ENCODE measurements at regions not wholly inside any gene's neighbourhood (a gene's known extent, or its start where the extent isn't known, plus 50 kb on each side); places are given as distances from the start of the nearest gene placed in this dataset.
"Not testable (repeated sequence)": the region's sequence is repeated elsewhere in the genome, so short reads cannot be mapped to it uniquely, and the experiment has no call there.

- no peak for TF ChIP-seq CTCF (IDR thresholded peaks at IDR 0.05)
- no peak overlapping the region for H3K27ac ChIP-seq
Measured at GRCh38 chr13:50283017-50283416, 267.8 kb downstream of the KCNRG start.

GRCh38 chr13:50284540-50284939, 269.3 kb downstream of the KCNRG start:
- H3K27ac ChIP-seq, result no peak overlapping the region
- TF ChIP-seq CTCF (IDR thresholded peaks at IDR 0.05) (no peak), ZFX (IDR thresholded peaks at IDR 0.05; ENCODE audit: borderline replicate concordance) (no peak)

- no peak for TF ChIP-seq CTCF (IDR thresholded peaks at IDR 0.05)
- TF ChIP-seq ZFX (IDR thresholded peaks at IDR 0.05; ENCODE audit: borderline replicate concordance), result no peak
- no peak overlapping the region for H3K27ac ChIP-seq
Measured at GRCh38 chr13:50285283-50285682, 270.0 kb downstream of the KCNRG start.

GRCh38 chr13:50286324-50286723, 271.1 kb downstream of the KCNRG start:
- TF ChIP-seq CTCF (IDR thresholded peaks at IDR 0.05), result no peak
- TF ChIP-seq ZFX (IDR thresholded peaks at IDR 0.05; ENCODE audit: borderline replicate concordance), result no peak
- H3K27ac ChIP-seq, result no peak overlapping the region

- H3K27ac ChIP-seq, result no peak overlapping the region
- TF ChIP-seq ZFX (IDR thresholded peaks at IDR 0.05; ENCODE audit: borderline replicate concordance) (no peak), CTCF (IDR thresholded peaks at IDR 0.05) (no peak)
Measured at GRCh38 chr13:50290186-50290585, 274.9 kb downstream of the KCNRG start.

- no peak overlapping the region for H3K27ac ChIP-seq
- TF ChIP-seq ZFX (IDR thresholded peaks at IDR 0.05; ENCODE audit: borderline replicate concordance) (no peak), CTCF (IDR thresholded peaks at IDR 0.05) (no peak)
Measured at GRCh38 chr13:50291611-50292010, 276.4 kb downstream of the KCNRG start.

- no peak for TF ChIP-seq CTCF (IDR thresholded peaks at IDR 0.05)
- TF ChIP-seq ZFX (IDR thresholded peaks at IDR 0.05; ENCODE audit: borderline replicate concordance), result no peak
Measured at GRCh38 chr13:50292081-50292480, 276.8 kb downstream of the KCNRG start.

GRCh38 chr13:50294425-50294824, 279.2 kb downstream of the KCNRG start:
- not testable (repeated sequence) for H3K27ac ChIP-seq

More at GRCh38 chr13:50292081-50292480, 276.8 kb downstream of the KCNRG start:
- no peak overlapping the region for H3K27ac ChIP-seq
